Thyroid gland (tissue), 4 donors: ENCODE measurements at regions not wholly inside any gene's neighbourhood (a gene's known extent, or its start where the extent isn't known, plus 50 kb on each side); places are given as distances from the start of the nearest gene placed in this dataset. TPM values are rescaled to one million over a fixed set of nuclear protein-coding genes. Genes with fewer than 3 reads are reported as not detected.
"Not testable (repeated sequence)": the region's sequence is repeated elsewhere in the genome, so short reads cannot be mapped to it uniquely, and the experiment has no call there.

Experiments
- DNase-seq, 2 donors: peaks; one replicate each; pipeline ENCODE4 v3.0.0-alpha.2; 2019
- H3K27ac ChIP-seq, 3 donors: fragments of 200-600 bp; sonication (generic); 1 replicate in 2 of 3; 2 replicates in 1 of 3; pipeline ENCODE4 v1.5.1; 2016 to 2019; ENCODE audit warnings: mild to moderate bottlenecking in 1 of 3, moderate library complexity in 1 of 3
- H3K27me3 ChIP-seq: fragments of 200-600 bp; sonication (generic); one replicate; pipeline ENCODE4 v1.5.1; 2019
- H3K36me3 ChIP-seq, 2 donors: fragments of 200-600 bp; sonication (generic); one replicate each; pipeline ENCODE4 v1.5.1; 2016 to 2019
- H3K4me1 ChIP-seq, 2 donors: fragments of 200-600 bp; sonication (generic); one replicate each; pipeline ENCODE4 v1.5.1; 2017 to 2019
- H3K4me3 ChIP-seq, 3 donors: fragments of 200-600 bp; sonication (generic); replicated peaks in 1 of 3; 1 replicate in 2 of 3; 2 replicates in 1 of 3; pipeline ENCODE4 v1.5.1; 2016; ENCODE audit warnings: mild to moderate bottlenecking in 1 of 3
- H3K9me3 ChIP-seq: fragments of 200-600 bp; sonication (generic); one replicate; pipeline ENCODE4 v1.5.1; 2017
- WGBS, 2 donors: methylation state at CpG; one replicate each; pipeline ENCODE4 v1.1.5; 2017; 5-methylcytosine and 5-hydroxymethylcytosine counted together
- intact Hi-C: fragments of 100-400 bp; cut with DNase I; formaldehyde crosslinking; loops from one replicate; pipeline ENCODE4 v1.15.1; 2023
- small RNA-seq: library from RNA; depleted of rRNA; stranded (forward); fragments of <200 nt; gene quantifications from one replicate; pipeline ENCODE3, GENCODE V24; 2016

DNA sequence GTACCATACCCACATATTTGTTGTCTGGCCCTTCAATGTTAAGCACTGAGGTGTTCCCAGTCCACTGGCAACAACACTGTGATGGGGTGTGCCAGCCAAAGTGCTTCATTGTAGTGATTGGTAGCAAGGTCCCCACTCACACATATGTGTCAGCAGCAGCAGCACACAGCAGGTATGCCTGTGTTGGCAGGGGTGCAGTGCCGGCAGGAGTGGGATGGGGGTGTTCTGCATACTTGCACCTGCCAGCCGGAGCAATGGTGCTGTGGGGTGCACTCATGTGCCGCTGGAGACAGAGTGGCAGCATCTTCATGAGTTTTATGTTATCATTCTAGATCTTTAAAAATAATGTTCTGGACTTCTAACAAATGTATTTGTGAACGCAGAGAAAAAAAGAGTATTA, 987.8 kb downstream of the RPIA start:
- H3K4me1 ChIP-seq, H3K36me3 ChIP-seq, DNase-seq, intact Hi-C loops, H3K27me3 ChIP-seq, H3K27ac ChIP-seq, H3K9me3 ChIP-seq, H3K4me3 ChIP-seq: not testable (repeated sequence)
- WGBS, 2 donors: 89 to 91% methylated on average over 4 of the region's 4 CpGs

Small RNA genes lying in the stretch of these regions (small RNA-seq; reads per million reads assigned to genes)
- not detected for gene RF00001
